Liver (tissue), 8 donors: ENCODE measurements at regions not wholly inside any gene's neighbourhood (a gene's known extent, or its start where the extent isn't known, plus 50 kb on each side); places are given as distances from the start of the nearest gene placed in this dataset.

ENCODE experiments used
- DNase-seq: peaks from one replicate; pipeline ENCODE4 v3.0.0-alpha.2; 2017; ENCODE audit warnings: low spot score
- H3K27ac ChIP-seq, 2 donors: one replicate each; pipeline ENCODE4 v1.7.0; 2013; ENCODE audit warnings: inconsistent platforms in 2 of 2, low read length in 2 of 2, control low read depth in 1 of 2, low read depth in 1 of 2, mild to moderate bottlenecking in 1 of 2
- H3K27me3 ChIP-seq, 4 donors: one replicate each; pipeline versions ENCODE4 v1.6.1 to v1.7.0; 2013; ENCODE audit warnings: low read length in 3 of 4, inconsistent platforms in 1 of 4, mild to moderate bottlenecking in 1 of 4, moderate library complexity in 1 of 4; ENCODE audit not compliant: control insufficient read depth in 4 of 4, insufficient read depth in 4 of 4
- H3K36me3 ChIP-seq, 4 donors: one replicate each; pipeline versions ENCODE4 v1.6.1 to v1.7.0; 2013; ENCODE audit warnings: low read length in 3 of 4, mild to moderate bottlenecking in 3 of 4, low read depth in 1 of 4, moderate library complexity in 1 of 4; ENCODE audit not compliant: control insufficient read depth in 4 of 4, insufficient read depth in 3 of 4
- H3K4me1 ChIP-seq, 4 donors: one replicate each; pipeline versions ENCODE4 v1.6.1 to v1.7.0; 2013; ENCODE audit warnings: low read length in 3 of 4, mild to moderate bottlenecking in 3 of 4, moderate library complexity in 1 of 4; ENCODE audit not compliant: control insufficient read depth in 4 of 4, insufficient read depth in 4 of 4
- H3K4me3 ChIP-seq, 3 donors: one replicate each; pipeline versions ENCODE4 v1.6.1 to v1.7.0; 2013; ENCODE audit warnings: low read length in 3 of 3, control low read depth in 1 of 3, low read depth in 1 of 3, mild to moderate bottlenecking in 1 of 3
- H3K9ac ChIP-seq, 2 donors: one replicate each; pipeline ENCODE4 v1.7.0; 2013; ENCODE audit warnings: low read length in 2 of 2, mild to moderate bottlenecking in 2 of 2, moderate library complexity in 2 of 2, control low read depth in 1 of 2, low read depth in 1 of 2
- H3K9me3 ChIP-seq, 4 donors: one replicate each; pipeline versions ENCODE4 v1.6.1 to v1.7.0; 2013; ENCODE audit warnings: low read length in 3 of 4; ENCODE audit not compliant: control insufficient read depth in 4 of 4
- ATF3 ChIP-seq: IDR thresholded peaks from 2 replicates; pipeline ENCODE4 v1.6.1; 2016; ENCODE audit warnings: antibody characterized with exemption
- CTCF ChIP-seq: fragments of 150-350 bp; IDR thresholded peaks from 2 replicates; pipeline ENCODE4 v1.5.1; 2017; ENCODE audit warnings: improper control_type of control experiment, low read depth, low read length; ENCODE audit not compliant: missing input control
- EGR1 ChIP-seq, 2 donors: IDR thresholded peaks; 2 replicates each; pipeline ENCODE4 v1.6.1; 2016 to 2018; ENCODE audit warnings: antibody characterized with exemption in 2 of 2, low read depth in 2 of 2
- FOXA1 ChIP-seq: IDR thresholded peaks from 2 replicates; pipeline ENCODE4 v1.6.1; 2016; ENCODE audit warnings: antibody characterized with exemption
- FOXA2 ChIP-seq: IDR thresholded peaks from 2 replicates; pipeline ENCODE4 v1.6.1; 2016; ENCODE audit warnings: antibody characterized with exemption
- GABPA ChIP-seq, 2 donors: IDR thresholded peaks in 1 of 2; conservative IDR thresholded peaks in 1 of 2; 2 replicates each; pipeline ENCODE4 v1.6.1; 2016; ENCODE audit warnings: antibody characterized with exemption in 2 of 2, mild to moderate bottlenecking in 1 of 2, moderate library complexity in 1 of 2
- HNF4A ChIP-seq, 2 donors: conservative IDR thresholded peaks; 2 replicates each; pipeline ENCODE4 v1.6.1; 2016; ENCODE audit warnings: antibody characterized with exemption in 2 of 2, mild to moderate bottlenecking in 2 of 2
- HNF4G ChIP-seq: IDR thresholded peaks from 2 replicates; pipeline ENCODE4 v1.6.1; 2016; ENCODE audit warnings: antibody characterized with exemption
- JUND ChIP-seq, 2 donors: IDR thresholded peaks; 2 replicates each; pipeline ENCODE4 v1.6.1; 2016; ENCODE audit warnings: antibody characterized with exemption in 2 of 2
- MAX ChIP-seq: IDR thresholded peaks from 2 replicates; pipeline ENCODE4 v1.6.1; 2016; ENCODE audit warnings: antibody characterized with exemption
- NR2F2 ChIP-seq: IDR thresholded peaks from 2 replicates; pipeline ENCODE4 v1.6.1; 2016; ENCODE audit warnings: antibody characterized with exemption
- RAD21 ChIP-seq, 2 donors: IDR thresholded peaks; 2 replicates each; pipeline ENCODE4 v1.6.1; 2016; ENCODE audit warnings: antibody characterized with exemption in 2 of 2, mild to moderate bottlenecking in 2 of 2
- REST ChIP-seq: IDR thresholded peaks from 2 replicates; pipeline ENCODE4 v1.6.1; 2016; ENCODE audit warnings: antibody characterized with exemption, mild to moderate bottlenecking
- RXRA ChIP-seq, 2 donors: IDR thresholded peaks; 2 replicates each; pipeline ENCODE4 v1.6.1; 2017 to 2018; ENCODE audit warnings: antibody characterized with exemption in 2 of 2, mild to moderate bottlenecking in 1 of 2
- SP1 ChIP-seq: IDR thresholded peaks from 2 replicates; pipeline ENCODE4 v1.6.1; 2018; ENCODE audit warnings: antibody characterized with exemption, mild to moderate bottlenecking
- TAF1 ChIP-seq: conservative IDR thresholded peaks from 2 replicates; pipeline ENCODE4 v1.6.1; 2016; ENCODE audit warnings: antibody characterized with exemption, mild to moderate bottlenecking
- YY1 ChIP-seq: IDR thresholded peaks from 2 replicates; pipeline ENCODE4 v1.6.1; 2016; ENCODE audit warnings: antibody characterized with exemption, mild to moderate bottlenecking
- ZBTB33 ChIP-seq: IDR thresholded peaks from 2 replicates; pipeline ENCODE4 v1.6.1; 2016; ENCODE audit warnings: antibody characterized with exemption
- WGBS: extraction: QIAGEN DNeasy Blood & Tissue Kit; methylation state at CpG from one replicate; pipeline ENCODE4 v1.1.7; 2013; 5-methylcytosine and 5-hydroxymethylcytosine counted together
- donor health status: healthy.
- donor health status: healthy.
- donor health status: healthy.
- donor health status: healthy.
- donor health status: healthy.

GRCh38 chr10:71031026-71031425 lies 142.7 kb upstream of the PCBD1 start:
- no peaks in the 10 kb centered on the region for H3K4me1 ChIP-seq
- H3K9ac ChIP-seq: no peak overlapping the region
- H3K27ac ChIP-seq: no peak overlapping the region
- H3K36me3 ChIP-seq: no peaks in the 10 kb centered on the region
- DNase-seq: no peak
- H3K27me3 ChIP-seq: peaks cover 0 to 1% (median 0%) of the 10 kb centered on the region in 4 donors
- H3K4me3 ChIP-seq: no peak overlapping the region
- 89% methylated on average over 4 of the region's 4 CpGs for WGBS
- no peaks in the 10 kb centered on the region for H3K9me3 ChIP-seq
- TF ChIP-seq EGR1 (IDR thresholded peaks at IDR 0.05; ENCODE audit: low read depth in 2 of 2): no peak
- no peak for TF ChIP-seq FOXA2
- TF ChIP-seq TAF1: no peak
- no peak for TF ChIP-seq JUND (IDR thresholded peaks at IDR 0.05)
- TF ChIP-seq YY1: no peak
- no peak for TF ChIP-seq NR2F2

- H3K4me3 ChIP-seq: no peak overlapping the region
- H3K36me3 ChIP-seq: no peaks in the 10 kb centered on the region
- WGBS: 42% methylated on average over 2 of the region's 2 CpGs
- H3K9me3 ChIP-seq: no peaks in the 10 kb centered on the region
- no peak for TF ChIP-seq FOXA2
- TF ChIP-seq HNF4G: no peak
- no peak for TF ChIP-seq SP1
- no peak for TF ChIP-seq YY1
- no peak for TF ChIP-seq RAD21 (IDR thresholded peaks at IDR 0.05)
- no peak for TF ChIP-seq REST
- no peak for TF ChIP-seq GABPA (IDR thresholded peaks at IDR 0.05 in 1 of 2, conservative IDR thresholded peaks at IDR 0.05 in 1 of 2)
- no peak for TF ChIP-seq RXRA (IDR thresholded peaks at IDR 0.05)
- no peak for TF ChIP-seq CTCF
- no peak for TF ChIP-seq EGR1 (IDR thresholded peaks at IDR 0.05; ENCODE audit: low read depth in 2 of 2)
- TF ChIP-seq ATF3: no peak
- no peak for TF ChIP-seq MAX
- TF ChIP-seq FOXA1: no peak
- no peak for TF ChIP-seq NR2F2
- no peak for TF ChIP-seq ZBTB33
- no peak for TF ChIP-seq JUND (IDR thresholded peaks at IDR 0.05)
- TF ChIP-seq TAF1: no peak
- TF ChIP-seq HNF4A (conservative IDR thresholded peaks at IDR 0.05): no peak
- DNase-seq: no peak
- H3K27ac ChIP-seq: no peak overlapping the region
- no peak overlapping the region for H3K9ac ChIP-seq
- no peaks in the 10 kb centered on the region for H3K27me3 ChIP-seq
- no peaks in the 10 kb centered on the region for H3K4me1 ChIP-seq
Measured at GRCh38 chr10:71031603-71032002, 143.2 kb upstream of the PCBD1 start.
